Hematopoietic multipotent progenitor cell treated with erythropoietin and hydrocortisone succinate and interleukin-3 and kit ligand, for 15 days (in vitro differentiated cells): ENCODE measurements at regions not wholly inside any gene's neighbourhood (a gene's known extent, or its start where the extent isn't known, plus 50 kb on each side); places are given as distances from the start of the nearest gene placed in this dataset.

Experiments
- DNase-seq: peaks from one replicate; pipeline ENCODE4 v3.0.0-alpha.2; 2015; ENCODE audit warnings: low spot score

GRCh38 chr17:56737421-56738161 is 96.1 kb downstream of the C17orf67 start:
- DNase-seq, result no peak

- no peak for DNase-seq
Observed at GRCh38 chr17:56739376-56739775, 94.3 kb downstream of the C17orf67 start.

GRCh38 chr17:56739776-56740175 is 93.9 kb downstream of the C17orf67 start:
- DNase-seq, result no peak

GRCh38 chr17:56740481-56740880 is 93.2 kb downstream of the C17orf67 start:
- no peak for DNase-seq
